ENCODE measurements at regions not wholly inside any gene's neighbourhood (a gene's known extent, or its start where the extent isn't known, plus 50 kb on each side); places are given as distances from the start of the nearest gene placed in this dataset.

- TF ChIP-seq POLR2A (IDR thresholded peaks at IDR 0.05; ENCODE audit: low read depth, low read length) (no peak), CTCF (IDR thresholded peaks at IDR 0.05; ENCODE audit: extremely low read depth in 1 of 2, insufficient read depth in 1 of 2, low read depth in 1 of 2, low read length in 2 of 2) (no peak), MYC (IDR thresholded peaks at IDR 0.05; ENCODE audit: low read depth, low read length) (no peak), POLR2AphosphoS5 (IDR thresholded peaks at IDR 0.05; ENCODE audit: insufficient read depth, low read depth, low read length) (no peak), EZH2 (IDR thresholded peaks at IDR 0.05; ENCODE audit: borderline replicate concordance, low read depth, low read length, severe bottlenecking) (no peak), FOS (IDR thresholded peaks at IDR 0.05; ENCODE audit: borderline replicate concordance, insufficient read depth, low read length) (no peak), JUN (IDR thresholded peaks at IDR 0.05; ENCODE audit: borderline replicate concordance, insufficient read depth, insufficient read length, low read depth) (no peak)
- TF ChIP-seq, protein P1, sequence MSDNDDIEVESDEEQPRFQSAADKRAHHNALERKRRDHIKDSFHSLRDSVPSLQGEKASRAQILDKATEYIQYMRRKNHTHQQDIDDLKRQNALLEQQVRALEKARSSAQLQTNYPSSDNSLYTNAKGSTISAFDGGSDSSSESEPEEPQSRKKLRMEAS (IDR thresholded peaks at IDR 0.05; ENCODE audit: insufficient read depth, insufficient read length): no peak
Observed at GRCh38 chr1:195202241-195202640, 1406.0 kb downstream of the KCNT2 start.
